ENCODE measurements at regions not wholly inside any gene's neighbourhood (a gene's known extent, or its start where the extent isn't known, plus 50 kb on each side); places are given as distances from the start of the nearest gene placed in this dataset.

- WGBS, 2 donors (ENCODE audit: low coverage in 1 of 2), result 70 to 100% methylated on average over 2 of the region's 2 CpGs
- Histone ChIP-seq H3K4me3 (no peak overlapping the region), H3K27me3 (no peaks in the 10 kb centered on the region), H3K36me3 (no peaks in the 10 kb centered on the region), H3K4me1 (no peaks in the 10 kb centered on the region), H3K27ac (no peak overlapping the region), H3K9me3 (no peaks in the 10 kb centered on the region)
- intact Hi-C loops (cut with DNase I; ENCODE audit: low total_unique reads), result no loop called here
- no peak for DNase-seq
- in situ Hi-C loops (cut with MboI; ENCODE audit: low pct_ligation_motif_present in 1 of 4, low pct_unique_long_range_greater_than_20kb in 1 of 4, low sequenced_read_pairs in 3 of 4), result no loop called here
- TF ChIP-seq POLR2AphosphoS5 (IDR thresholded peaks at IDR 0.05) (no peak), EP300 (IDR thresholded peaks at IDR 0.05; ENCODE audit: low read depth) (no peak), CTCF (IDR thresholded peaks at IDR 0.05) (no peak)
Measured at GRCh38 chr9:82682431-82682830, 380.5 kb downstream of the RASEF start.

DNA sequence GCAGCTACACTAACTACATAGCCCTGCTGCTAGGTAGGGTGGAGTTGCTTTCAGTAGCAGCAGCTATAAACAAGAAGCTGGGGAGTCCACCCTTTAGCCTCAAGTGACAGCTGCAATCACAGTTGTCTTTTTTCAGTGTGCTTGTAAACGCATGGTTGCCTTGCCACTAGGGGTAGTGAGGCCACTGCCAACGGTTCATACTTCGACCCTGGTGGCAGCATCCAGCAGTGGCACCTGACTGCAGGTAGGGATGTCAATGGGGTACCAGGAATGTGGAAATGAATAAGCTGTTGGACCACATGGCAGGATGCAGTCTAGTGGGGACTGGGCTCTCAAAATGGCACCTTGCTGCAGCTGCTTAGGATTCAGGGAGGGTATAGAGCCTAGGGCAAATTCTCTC, 367.2 kb downstream of the RASEF start:
- intact Hi-C loops (cut with DNase I; ENCODE audit: low total_unique reads), result no loop called here
- no peaks in the 10 kb centered on the region for H3K36me3 ChIP-seq
- peaks cover 0 to 4% of the 10 kb centered on the region in 2 donors for H3K9me3 ChIP-seq
- no peak overlapping the region for H3K27ac ChIP-seq
- H3K4me3 ChIP-seq, result no peak overlapping the region
- DNase-seq, result no peak
- no peak for TF ChIP-seq POLR2AphosphoS5 (IDR thresholded peaks at IDR 0.05)
- no peak for TF ChIP-seq POLR2A (IDR thresholded peaks at IDR 0.05)
- TF ChIP-seq CTCF (IDR thresholded peaks at IDR 0.05), result no peak
- TF ChIP-seq EP300 (IDR thresholded peaks at IDR 0.05; ENCODE audit: low read depth), result no peak
- H3K27me3 ChIP-seq, result no peaks in the 10 kb centered on the region
- in situ Hi-C loops (cut with MboI; ENCODE audit: low pct_ligation_motif_present in 1 of 4, low pct_unique_long_range_greater_than_20kb in 1 of 4, low sequenced_read_pairs in 3 of 4), result no loop called here
- WGBS, 2 donors (ENCODE audit: low coverage in 1 of 2), result 85% methylated on average over 3 of the region's 3 CpGs; no CpG with 5 or more reads in 1 of the 2 donors
- H3K4me1 ChIP-seq, result no peaks in the 10 kb centered on the region

GRCh38 chr9:82706786-82707185, 356.2 kb downstream of the RASEF start:
- in situ Hi-C loops (cut with MboI; ENCODE audit: low pct_ligation_motif_present in 1 of 4, low pct_unique_long_range_greater_than_20kb in 1 of 4, low sequenced_read_pairs in 3 of 4), result no loop called here
- H3K36me3 ChIP-seq, result no peaks in the 10 kb centered on the region
- H3K4me1 ChIP-seq, result no peaks in the 10 kb centered on the region
- no peak overlapping the region for H3K27ac ChIP-seq
- WGBS, 2 donors (ENCODE audit: low coverage in 1 of 2), result 79 to 87% methylated on average over 5 of the region's 5 CpGs
- TF ChIP-seq EP300 (IDR thresholded peaks at IDR 0.05; ENCODE audit: low read depth) (no peak), POLR2AphosphoS5 (IDR thresholded peaks at IDR 0.05) (no peak), POLR2A (IDR thresholded peaks at IDR 0.05) (no peak), CTCF (IDR thresholded peaks at IDR 0.05) (no peak)
- H3K9me3 ChIP-seq, result no peaks in the 10 kb centered on the region
- H3K4me3 ChIP-seq, result no peak overlapping the region
- intact Hi-C loops (cut with DNase I; ENCODE audit: low total_unique reads), result no loop called here
- no peaks in the 10 kb centered on the region for H3K27me3 ChIP-seq
- no peak for DNase-seq

- in situ Hi-C loops (cut with MboI; ENCODE audit: low pct_ligation_motif_present in 1 of 4, low pct_unique_long_range_greater_than_20kb in 1 of 4, low sequenced_read_pairs in 3 of 4), result no loop called here
Measured at GRCh38 chr9:82716821-82717220, 346.1 kb downstream of the RASEF start.

More at GRCh38 chr9:82716821-82717220, 346.1 kb downstream of the RASEF start:
- TF ChIP-seq POLR2AphosphoS5 (IDR thresholded peaks at IDR 0.05) (no peak), CTCF (IDR thresholded peaks at IDR 0.05) (no peak), EP300 (IDR thresholded peaks at IDR 0.05; ENCODE audit: low read depth) (no peak), POLR2A (IDR thresholded peaks at IDR 0.05) (no peak)
- Histone ChIP-seq H3K27ac (no peak overlapping the region), H3K4me3 (no peak overlapping the region), H3K4me1 (no peaks in the 10 kb centered on the region), H3K36me3 (no peaks in the 10 kb centered on the region), H3K9me3 (peaks cover 0 to 7% of the 10 kb centered on the region in 2 donors), H3K27me3 (no peaks in the 10 kb centered on the region)
- DNase-seq, result no peak
- intact Hi-C loops (cut with DNase I; ENCODE audit: low total_unique reads), result no loop called here
- WGBS, 2 donors (ENCODE audit: low coverage in 1 of 2), result 76 to 85% methylated on average over 2 of the region's 2 CpGs

Measured in transverse colon (tissue), 4 donors.